PC-3 (cell line): ENCODE measurements at regions not wholly inside any gene's neighbourhood (a gene's known extent, or its start where the extent isn't known, plus 50 kb on each side); places are given as distances from the start of the nearest gene placed in this dataset.

Experiments
- ATAC-seq: fragments of 200-7000 bp; cut with Tn5 transposase; 2 replicates; pipeline ENCODE4 v1.9.1; 2020; ENCODE audit warnings: mild to moderate bottlenecking, moderate library complexity
- BruUV-seq: library from RNA; stranded (reverse); fragments of 400-500 nt; replicated peaks from 2 replicates; lab custom pipeline; 2021; lab: Mats Ljungman, UMichigan
- CTCF ChIA-PET: fragments of 300-600 bp; sonication (Branson Sonifier 250); formaldehyde crosslinking; loops from one replicate; lab custom pipeline; 2022; ENCODE audit warnings: antibody characterized with exemption; lab: Charles Lee
- POLR2A ChIA-PET: fragments of 300-600 bp; sonication (Branson Sonifier 250); formaldehyde crosslinking; loops from one replicate; lab custom pipeline; 2022; ENCODE audit warnings: antibody characterized with exemption; ENCODE audit not compliant: unreplicated experiment; lab: Charles Lee
- DNase-seq: peaks from one replicate; pipeline ENCODE4 v3.0.0-alpha.2; 2015
- H2AFZ ChIP-seq: fragments of 300-600 bp; sonication (generic); 2 replicates; pipeline ENCODE4 v1.6.0; 2016; ENCODE audit warnings: antibody characterized with exemption, low read length
- H3F3A ChIP-seq: fragments of 300-600 bp; sonication (generic); one replicate; pipeline ENCODE4 v1.6.0; 2017; ENCODE audit warnings: antibody characterized with exemption, low read length, control low read depth, mild to moderate bottlenecking; ENCODE audit not compliant: unreplicated experiment
- H3K27ac ChIP-seq: fragments of 300-600 bp; sonication (generic); 2 replicates; pipeline ENCODE4 v1.5.1; 2016; ENCODE audit warnings: mild to moderate bottlenecking, low read length
- H3K27me3 ChIP-seq: fragments of 300-600 bp; sonication (generic); 2 replicates; pipeline ENCODE4 v1.6.1; 2016; ENCODE audit warnings: low read length, mixed read lengths
- H3K36me3 ChIP-seq: fragments of 300-600 bp; sonication (generic); 2 replicates; pipeline ENCODE4 v1.6.1; 2016; ENCODE audit warnings: low read depth, mixed run types, low read length, mixed read lengths
- H3K4me1 ChIP-seq: fragments of 300-600 bp; sonication (generic); 2 replicates; pipeline ENCODE4 v1.5.1; 2016; ENCODE audit warnings: low read length; ENCODE audit not compliant: insufficient read depth
- H3K4me2 ChIP-seq: fragments of 300-600 bp; sonication (generic); 2 replicates; pipeline ENCODE4 v1.6.0; 2016; ENCODE audit warnings: low read length
- H3K4me3 ChIP-seq: fragments of 300-600 bp; sonication (generic); 2 replicates; pipeline ENCODE4 v1.5.1; 2016; ENCODE audit warnings: mild to moderate bottlenecking, low read length, mixed read lengths
- H3K79me2 ChIP-seq: fragments of 300-600 bp; sonication (generic); 2 replicates; pipeline ENCODE4 v1.6.1; 2017; ENCODE audit warnings: low read length, mixed read lengths
- H3K9ac ChIP-seq: fragments of 300-600 bp; sonication (generic); 2 replicates; pipeline ENCODE4 v1.6.0; 2016; ENCODE audit warnings: mild to moderate bottlenecking, low read length
- H3K9me2 ChIP-seq: fragments of 300-600 bp; sonication (generic); replicated peaks from 2 replicates; pipeline ENCODE4 v1.6.1; 2016; ENCODE audit warnings: mixed run types, low read length, mixed read lengths
- H3K9me3 ChIP-seq: fragments of 300-600 bp; sonication (generic); 2 replicates; pipeline ENCODE4 v1.6.1; 2016; ENCODE audit warnings: low read length, mixed read lengths
- H4K20me1 ChIP-seq: fragments of 300-600 bp; sonication (generic); 2 replicates; pipeline ENCODE4 v1.6.1; 2016; ENCODE audit warnings: low read length, mixed read lengths
- EZH2 ChIP-seq: fragments of 300-600 bp; sonication (generic); IDR thresholded peaks from one replicate; pipeline ENCODE4 v1.6.1; 2017; ENCODE audit warnings: antibody characterized with exemption, mild to moderate bottlenecking, low read length; ENCODE audit not compliant: unreplicated experiment
- EZH2phosphoT487 ChIP-seq: fragments of 300-600 bp; sonication (generic); IDR thresholded peaks from 2 replicates; pipeline ENCODE4 v1.6.1; 2018; ENCODE audit warnings: mild to moderate bottlenecking, antibody characterized with exemption, low read length, borderline replicate concordance
- intact Hi-C: fragments of 100-400 bp; cut with micrococcal nuclease; formaldehyde crosslinking; loops from 2 replicates; pipeline ENCODE4 v1.9.0; 2023
- TF ChIP-seq, protein P1 (sequence below): fragments of 300-600 bp; sonication (generic); conservative IDR thresholded peaks from 2 replicates; pipeline ENCODE4 v1.5.1; 2017; ENCODE audit warnings: antibody characterized with exemption, low read depth, mild to moderate bottlenecking, low read length

DNA sequence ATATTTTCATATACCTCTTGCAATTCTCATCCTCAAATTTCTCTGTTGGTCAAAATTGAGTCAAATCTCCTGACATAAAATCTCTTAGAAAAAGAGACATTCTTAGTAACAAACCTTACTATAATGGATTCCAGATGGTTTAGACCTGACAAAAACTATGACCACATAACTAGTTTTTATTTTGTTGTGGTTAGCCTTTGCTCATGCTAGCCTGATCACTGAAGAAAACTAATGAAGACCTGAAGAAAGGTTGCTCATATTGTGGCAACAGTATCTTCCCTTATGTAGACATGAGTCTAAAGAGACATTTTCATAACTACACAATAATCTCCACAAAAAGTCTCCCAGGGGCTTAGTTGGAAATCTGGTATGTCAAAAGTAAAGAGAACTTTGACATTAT, 274.1 kb upstream of the TMEM161B start:
- ChIA-PET POLR2A (no interaction called here), CTCF (no interaction called here)
- Histone ChIP-seq H3K4me2 (no peak overlapping the region), H2AFZ (no peak overlapping the region), H3K9me3 (no peaks in the 10 kb centered on the region), H3K27me3 (no peaks in the 10 kb centered on the region), H3K79me2 (no peaks in the 10 kb centered on the region), H3K4me1 (no peaks in the 10 kb centered on the region), H3K36me3 (no peaks in the 10 kb centered on the region), H3K9me2 (no peaks in the 10 kb centered on the region), H3K4me3 (no peak overlapping the region), H4K20me1 (no peaks in the 10 kb centered on the region), H3K9ac (no peak overlapping the region), H3F3A (no peaks in the 10 kb centered on the region), H3K27ac (no peak overlapping the region)
- no TSS peak for BruUV-seq
- no peak for ATAC-seq
- TF ChIP-seq EZH2phosphoT487 (no peak), EZH2 (no peak)
- TF ChIP-seq, protein P1, sequence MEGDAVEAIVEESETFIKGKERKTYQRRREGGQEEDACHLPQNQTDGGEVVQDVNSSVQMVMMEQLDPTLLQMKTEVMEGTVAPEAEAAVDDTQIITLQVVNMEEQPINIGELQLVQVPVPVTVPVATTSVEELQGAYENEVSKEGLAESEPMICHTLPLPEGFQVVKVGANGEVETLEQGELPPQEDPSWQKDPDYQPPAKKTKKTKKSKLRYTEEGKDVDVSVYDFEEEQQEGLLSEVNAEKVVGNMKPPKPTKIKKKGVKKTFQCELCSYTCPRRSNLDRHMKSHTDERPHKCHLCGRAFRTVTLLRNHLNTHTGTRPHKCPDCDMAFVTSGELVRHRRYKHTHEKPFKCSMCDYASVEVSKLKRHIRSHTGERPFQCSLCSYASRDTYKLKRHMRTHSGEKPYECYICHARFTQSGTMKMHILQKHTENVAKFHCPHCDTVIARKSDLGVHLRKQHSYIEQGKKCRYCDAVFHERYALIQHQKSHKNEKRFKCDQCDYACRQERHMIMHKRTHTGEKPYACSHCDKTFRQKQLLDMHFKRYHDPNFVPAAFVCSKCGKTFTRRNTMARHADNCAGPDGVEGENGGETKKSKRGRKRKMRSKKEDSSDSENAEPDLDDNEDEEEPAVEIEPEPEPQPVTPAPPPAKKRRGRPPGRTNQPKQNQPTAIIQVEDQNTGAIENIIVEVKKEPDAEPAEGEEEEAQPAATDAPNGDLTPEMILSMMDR: no peak
- DNase-seq: no peak
- intact Hi-C loops: no loop called here

DNA sequence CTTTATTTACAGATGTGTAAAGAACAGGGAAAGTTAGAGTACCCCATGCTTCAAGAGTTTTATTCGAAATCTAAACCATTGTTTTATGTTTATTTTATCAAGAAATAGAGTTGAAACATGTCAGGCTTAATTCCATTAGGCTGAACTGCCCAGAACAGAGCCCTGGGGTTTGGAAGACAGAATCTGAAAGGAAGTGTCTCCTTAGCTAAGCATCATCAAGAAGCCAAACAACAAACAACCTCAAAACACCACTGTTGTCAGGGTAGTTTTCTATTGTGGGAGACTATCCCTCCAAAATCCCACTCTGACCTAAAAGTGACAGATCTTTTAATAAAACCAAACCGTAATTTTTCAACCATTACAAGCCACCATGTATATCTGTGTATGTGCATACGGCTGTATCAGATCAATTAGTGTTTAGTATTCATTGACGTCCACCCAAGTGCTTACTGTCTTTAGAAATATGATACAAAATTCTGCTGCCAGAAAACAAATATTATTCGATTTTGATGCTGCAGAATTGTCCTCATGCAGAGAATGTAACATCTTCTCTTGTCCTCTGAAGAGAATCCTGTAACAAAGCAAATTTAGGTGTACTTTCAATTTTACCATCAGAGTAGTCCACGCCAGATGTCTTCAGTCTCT, 271.9 kb upstream of the TMEM161B start:
- Histone ChIP-seq H3K36me3 (no peaks in the 10 kb centered on the region), H3K4me3 (no peak overlapping the region), H3K9me3 (no peaks in the 10 kb centered on the region), H4K20me1 (no peaks in the 10 kb centered on the region), H3K9ac (no peak overlapping the region), H3F3A (no peaks in the 10 kb centered on the region), H3K27ac (no peak overlapping the region), H3K79me2 (no peaks in the 10 kb centered on the region), H3K4me2 (no peak overlapping the region), H3K9me2 (no peaks in the 10 kb centered on the region), H3K4me1 (peaks cover 9% of the 10 kb centered on the region), H3K27me3 (no peaks in the 10 kb centered on the region), H2AFZ (no peak overlapping the region)
- TF ChIP-seq EZH2phosphoT487 (no peak), EZH2 (no peak)
- TF ChIP-seq, protein P1: no peak
- no TSS peak for BruUV-seq
- ChIA-PET CTCF (no interaction called here), POLR2A (no interaction called here)
- intact Hi-C loops: no loop called here
- ATAC-seq: no peak
- no peak for DNase-seq

DNA sequence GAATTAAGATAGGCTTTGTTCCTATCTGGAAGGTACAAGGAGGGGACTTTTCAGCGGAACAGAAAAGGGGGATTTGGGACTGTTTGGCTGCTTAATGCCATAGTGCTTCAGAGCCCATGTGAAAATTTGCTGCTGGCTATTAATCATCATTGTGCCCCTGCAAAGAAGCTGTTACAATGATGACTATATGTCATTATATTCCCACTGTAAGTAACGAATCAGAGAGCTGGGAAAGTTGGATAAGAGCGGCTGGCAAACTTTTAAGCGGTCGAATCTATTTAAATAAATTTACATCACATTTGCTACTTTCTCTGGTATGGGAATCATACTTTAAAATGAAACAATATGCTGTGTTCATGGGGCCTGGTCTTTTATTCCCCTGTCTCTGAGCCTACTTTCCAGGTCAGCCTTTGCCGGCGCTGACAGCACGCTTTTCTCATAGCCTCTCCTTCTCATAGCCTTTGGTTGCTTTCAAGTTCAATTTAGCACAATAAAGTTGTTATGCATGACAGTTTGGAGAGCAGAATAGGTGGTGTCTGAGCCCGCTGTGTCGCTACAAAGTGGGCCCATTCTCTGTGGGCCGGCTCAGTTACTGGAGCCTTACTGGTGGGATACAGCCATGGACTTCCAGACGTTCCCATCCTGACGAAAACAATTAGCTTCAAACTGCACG, 271.2 kb upstream of the TMEM161B start:
- H3K79me2 ChIP-seq: no peaks in the 10 kb centered on the region
- H3K4me3 ChIP-seq: no peak overlapping the region
- intact Hi-C loops: no loop called here
- H3K36me3 ChIP-seq: no peaks in the 10 kb centered on the region
- ATAC-seq (no peak), DNase-seq (no peak)
- CTCF ChIA-PET: no interaction called here
- no peak for TF ChIP-seq EZH2phosphoT487
- TF ChIP-seq, protein P1: no peak
- no peak for TF ChIP-seq EZH2
- no peak overlapping the region for H3K9ac ChIP-seq
- H3K9me2 ChIP-seq: no peaks in the 10 kb centered on the region
- no TSS peak for BruUV-seq
- no peaks in the 10 kb centered on the region for H3F3A ChIP-seq
- H3K27ac ChIP-seq: no peak overlapping the region
- no peaks in the 10 kb centered on the region for H4K20me1 ChIP-seq
- H3K27me3 ChIP-seq: no peaks in the 10 kb centered on the region
- H2AFZ ChIP-seq: no peak overlapping the region
- H3K9me3 ChIP-seq: no peaks in the 10 kb centered on the region
- peaks cover 9% of the 10 kb centered on the region for H3K4me1 ChIP-seq
- POLR2A ChIA-PET: no interaction called here
- no peak overlapping the region for H3K4me2 ChIP-seq
